H1 (cell line): ENCODE measurements at regions not wholly inside any gene's neighbourhood (a gene's known extent, or its start where the extent isn't known, plus 50 kb on each side); places are given as distances from the start of the nearest gene placed in this dataset.
A peak's percentile ranks its signal among the peaks of the same experiment; 100 is the strongest.

Experiments
- CTCF ChIA-PET: fragments of 300-600 bp; sonication (Branson Sonifier 250); formaldehyde crosslinking; loops from one replicate; lab custom pipeline; 2021; ENCODE audit not compliant: partially characterized antibody; lab: Charles Lee
- POLR2A ChIA-PET: fragments of 300-600 bp; sonication (Branson Sonifier 250); formaldehyde crosslinking; loops from one replicate; lab custom pipeline; 2021; ENCODE audit warnings: inconsistent platforms; ENCODE audit not compliant: partially characterized antibody; lab: Charles Lee
- DNase-seq, 2 experiments: peaks; one replicate each; pipeline versions ENCODE4 v3.0.0 to v3.0.0-alpha.2; 2010 to 2022; ENCODE audit warnings: low spot score in 2 of 2, low read depth in 1 of 2, mixed read lengths in 1 of 2
- FAIRE-seq: peaks from 2 replicates; lab custom pipeline; 2011; peaks lifted over from hg19 to GRCh38; lab: Jason Lieb, UNC
- H2AFZ ChIP-seq: 2 replicates; pipeline ENCODE4 v1.8.1; 2012; ENCODE audit warnings: low read length, inconsistent platforms
- H2AK5ac ChIP-seq: 2 replicates; pipeline ENCODE4 v1.6.1; 2013; ENCODE audit warnings: low read depth, low read length
- H2BK120ac ChIP-seq: replicated peaks from 2 replicates; pipeline ENCODE3; 2013; ENCODE audit warnings: low read depth, low read length, inconsistent platforms
- H2BK12ac ChIP-seq: 2 replicates; pipeline ENCODE4 v1.6.1; 2013; ENCODE audit warnings: low read depth, low read length
- H2BK15ac ChIP-seq: 2 replicates; pipeline ENCODE4 v1.6.1; 2013; ENCODE audit warnings: low read length
- H2BK20ac ChIP-seq: 2 replicates; pipeline ENCODE4 v1.6.1; 2013; ENCODE audit warnings: low read length
- H2BK5ac ChIP-seq: 2 replicates; pipeline ENCODE4 v1.6.1; 2013; ENCODE audit warnings: low read depth, low read length
- H3K14ac ChIP-seq: 2 replicates; pipeline ENCODE4 v1.6.1; 2013; ENCODE audit warnings: inconsistent platforms; ENCODE audit not compliant: insufficient read length
- H3K18ac ChIP-seq: 2 replicates; pipeline ENCODE4 v1.6.1; 2013; ENCODE audit warnings: low read length; ENCODE audit errors: extremely low read depth
- H3K23ac ChIP-seq: 2 replicates; pipeline ENCODE4 v1.6.1; 2013; ENCODE audit warnings: inconsistent platforms; ENCODE audit not compliant: insufficient read length
- H3K23me2 ChIP-seq: 2 replicates; pipeline ENCODE4 v1.6.1; 2013; ENCODE audit warnings: low read depth, low read length
- H3K27ac ChIP-seq: 2 replicates; pipeline ENCODE4 v1.6.1; 2011; ENCODE audit warnings: low read depth, low read length, inconsistent platforms
- H3K27me3 ChIP-seq, 4 experiments: replicated peaks in 1 of 4; 1 replicate in 1 of 4; 2 replicates in 3 of 4; pipeline versions ENCODE4 v1.6.1 to v1.8.1; 2011 to 2013; ENCODE audit warnings: low read length in 3 of 4, mild to moderate bottlenecking in 3 of 4, inconsistent platforms in 2 of 4, mixed read lengths in 2 of 4, moderate library complexity in 1 of 4; ENCODE audit not compliant: control insufficient read depth in 3 of 4, insufficient read depth in 3 of 4; ENCODE audit errors: extremely low read depth in 1 of 4
- H3K36me3 ChIP-seq, 4 experiments: 2 replicates each; pipeline versions ENCODE4 v1.6.1 to v1.8.1; 2011 to 2013; ENCODE audit warnings: mild to moderate bottlenecking in 4 of 4, low read length in 3 of 4, moderate library complexity in 2 of 4, control low read depth in 1 of 4, inconsistent platforms in 1 of 4; ENCODE audit not compliant: insufficient read depth in 4 of 4, control insufficient read depth in 2 of 4
- H3K4ac ChIP-seq: replicated peaks from 2 replicates; pipeline ENCODE3; 2013; ENCODE audit warnings: low read length, low read depth, mixed read lengths, inconsistent platforms; ENCODE audit not compliant: insufficient read length
- H3K4me1 ChIP-seq, 4 experiments: replicated peaks in 1 of 4; 1 replicate in 1 of 4; 2 replicates in 3 of 4; pipeline versions ENCODE4 v1.6.1 to v1.8.1; 2011 to 2013; ENCODE audit warnings: low read length in 3 of 4, inconsistent platforms in 2 of 4, mixed read lengths in 1 of 4; ENCODE audit not compliant: insufficient read depth in 4 of 4, control insufficient read depth in 3 of 4
- H3K4me2 ChIP-seq, 2 experiments: 2 replicates each; pipeline versions ENCODE4 v1.6.1 to v1.8.1; 2011 to 2013; ENCODE audit warnings: low read depth in 2 of 2, low read length in 2 of 2, control low read depth in 1 of 2, inconsistent platforms in 1 of 2, mild to moderate bottlenecking in 1 of 2; ENCODE audit not compliant: insufficient read depth in 1 of 2
- H3K4me3 ChIP-seq, 4 experiments: fragments of 200-600, 300-600 bp in 1 of 4; sonication (generic), shearing (Covaris generic), sonication (Bioruptor Twin) in 1 of 4; 2 replicates each; pipeline versions ENCODE4 v1.5.1 to v1.8.1; 2011 to 2016; ENCODE audit warnings: low read length in 4 of 4, low read depth in 3 of 4, control low read depth in 2 of 4, inconsistent platforms in 2 of 4, mild to moderate bottlenecking in 2 of 4, mixed read lengths in 1 of 4, moderate library complexity in 1 of 4; ENCODE audit not compliant: insufficient read depth in 2 of 4; ENCODE audit errors: extremely low read depth in 1 of 4
- H3K56ac ChIP-seq: replicated peaks from 2 replicates; pipeline ENCODE3; 2013; ENCODE audit warnings: low read depth, mild to moderate bottlenecking, mixed read lengths, low read length, inconsistent platforms; ENCODE audit not compliant: insufficient read length
- H3K79me1 ChIP-seq: 2 replicates; pipeline ENCODE4 v1.6.1; 2013; ENCODE audit warnings: low read depth, low read length, control low read depth
- H3K79me2 ChIP-seq, 2 experiments: 2 replicates each; pipeline versions ENCODE4 v1.6.1 to v1.8.1; 2012 to 2013; ENCODE audit warnings: low read length in 2 of 2, mild to moderate bottlenecking in 2 of 2, inconsistent platforms in 1 of 2; ENCODE audit not compliant: insufficient read depth in 2 of 2, control insufficient read depth in 1 of 2
- H3K9ac ChIP-seq, 4 experiments: replicated peaks in 1 of 4; 1 replicate in 1 of 4; 2 replicates in 3 of 4; pipeline versions ENCODE4 v1.6.1 to v1.8.1; 2011 to 2013; ENCODE audit warnings: low read depth in 3 of 4, low read length in 3 of 4, control low read depth in 2 of 4, mild to moderate bottlenecking in 2 of 4, moderate library complexity in 2 of 4, inconsistent platforms in 1 of 4; ENCODE audit errors: extremely low read depth in 1 of 4
- H3K9me3 ChIP-seq, 2 experiments: 2 replicates each; pipeline versions ENCODE4 v1.6.1 to v1.8.1; 2012 to 2013; ENCODE audit warnings: mild to moderate bottlenecking in 2 of 2, moderate library complexity in 2 of 2, control low read depth in 1 of 2, inconsistent platforms in 1 of 2, low read depth in 1 of 2, low read length in 1 of 2, mixed read lengths in 1 of 2; ENCODE audit not compliant: insufficient read depth in 2 of 2
- H4K20me1 ChIP-seq, 2 experiments: replicated peaks in 1 of 2; 2 replicates each; pipeline versions ENCODE3 to v1.8.1; 2011 to 2013; ENCODE audit warnings: inconsistent platforms in 2 of 2, low read length in 2 of 2, mild to moderate bottlenecking in 1 of 2; ENCODE audit not compliant: insufficient read depth in 2 of 2, control insufficient read depth in 1 of 2
- H4K5ac ChIP-seq: 2 replicates; pipeline ENCODE4 v1.6.1; 2013; ENCODE audit warnings: low read length, low read depth, mixed read lengths, inconsistent platforms; ENCODE audit not compliant: insufficient read length
- H4K8ac ChIP-seq: 2 replicates; pipeline ENCODE4 v1.8.0; 2013; ENCODE audit warnings: mild to moderate bottlenecking, moderate library complexity, low read length, inconsistent platforms; ENCODE audit not compliant: insufficient read depth; ENCODE audit errors: extremely low read depth
- H4K91ac ChIP-seq: replicated peaks from 2 replicates; pipeline ENCODE3; 2013; ENCODE audit warnings: low read length, mixed read lengths, inconsistent platforms; ENCODE audit not compliant: insufficient read length
- ASH2L ChIP-seq: fragments of 200-600, 300-600 bp; sonication (generic); IDR thresholded peaks from one replicate; pipeline ENCODE4 v1.7.1; 2017; ENCODE audit warnings: low read length
- BACH1 ChIP-seq: IDR thresholded peaks from 2 replicates; pipeline ENCODE4 v1.6.1; 2012; ENCODE audit warnings: low read length, improper control_type of control experiment
- E2F6 ChIP-seq: IDR thresholded peaks from 2 replicates; pipeline ENCODE4 v1.6.1; 2012; ENCODE audit warnings: inconsistent platforms
- FOSL1 ChIP-seq: IDR thresholded peaks from 2 replicates; pipeline ENCODE4 v1.6.1; 2011; ENCODE audit warnings: mild to moderate bottlenecking, low read depth, low read length, moderate library complexity; ENCODE audit not compliant: insufficient read depth
- MAFK ChIP-seq: IDR thresholded peaks from 2 replicates; pipeline ENCODE4 v1.6.1; 2012; ENCODE audit warnings: low read depth, mild to moderate bottlenecking, improper control_type of control experiment, low read length
- NANOG ChIP-seq: IDR thresholded peaks from 2 replicates; pipeline ENCODE4 v1.6.1; 2011; ENCODE audit warnings: low read length, low read depth, mild to moderate bottlenecking, inconsistent platforms; ENCODE audit not compliant: insufficient read depth, poor library complexity, severe bottlenecking
- SRF ChIP-seq: IDR thresholded peaks from 2 replicates; pipeline ENCODE4 v1.6.1; 2011; ENCODE audit warnings: mild to moderate bottlenecking, low read depth, low read length, moderate library complexity
- TEAD4 ChIP-seq: IDR thresholded peaks from 2 replicates; pipeline ENCODE4 v1.6.1; 2012; ENCODE audit warnings: low read depth, low read length, inconsistent platforms, mixed read lengths
- USF2 ChIP-seq: IDR thresholded peaks from 2 replicates; pipeline ENCODE4 v1.6.1; 2011; ENCODE audit warnings: low read length, improper control_type of control experiment
- ZNF274 ChIP-seq: IDR thresholded peaks from 2 replicates; pipeline ENCODE4 v1.7.0; 2012; ENCODE audit warnings: low read length, borderline replicate concordance; ENCODE audit errors: extremely low read depth
- WGBS, 2 experiments: shearing (Covaris generic) in 1 of 2; methylation state at CpG; one replicate each; pipeline versions ENCODE4 v1.1.6 to v1.1.7; 2013 to 2015; ENCODE audit warnings: low lambda C conversion rate in 2 of 2, mixed read lengths in 2 of 2, inconsistent platforms in 1 of 2, low coverage in 1 of 2, missing lambda C conversion rate in 1 of 2; ENCODE audit not compliant: insufficient replicate concordance in 2 of 2, insufficient coverage in 1 of 2, insufficient read length in 1 of 2; ENCODE audit errors: extremely low coverage in 1 of 2, missing lambda C conversion rate in 1 of 2; 5-methylcytosine and 5-hydroxymethylcytosine counted together

- H3K23me2 ChIP-seq, result no peaks in the 10 kb centered on the region; the same call in 1 of the 2 replicates
- H2BK5ac ChIP-seq, result no peak overlapping the region; the same call in 1 of the 2 replicates
- no peak overlapping the region for H3K23ac ChIP-seq
- FAIRE-seq (no peak), DNase-seq (no peak)
- CTCF ChIA-PET, result interaction anchor here (0.6 to 13.0 kb wide), 13 partner anchors 12 to 413 kb away, joined by 3 to 318 read pairs (median 5); no protein-coding TSS in a partner anchor
- no peaks in the 10 kb centered on the region for H4K20me1 ChIP-seq
- H2BK12ac ChIP-seq, result 0 out of 2 replicates have a peak overlapping the region, but pooled peaks have one; percentile 60
- H2BK15ac ChIP-seq, result no peak overlapping the region
- POLR2A ChIA-PET, result interaction anchor here (0.6 kb wide), 1 partner anchor 9 kb away, joined by 3 read pairs; no protein-coding TSS in a partner anchor
- H3K79me2 ChIP-seq, result no peaks in the 10 kb centered on the region
- no peak overlapping the region for H2BK120ac ChIP-seq
- peak overlapping the region; percentile 73 for H4K91ac ChIP-seq
- H3K9ac ChIP-seq, result no peak overlapping the region
- H3K14ac ChIP-seq, result peak overlapping the region; percentile 89
- H3K4me1 ChIP-seq, result no peaks in the 10 kb centered on the region
- peak overlapping the region; percentile 2; the same call in 1 of the 2 replicates for H2BK20ac ChIP-seq
- no peak overlapping the region; the same call in 1 of the 2 replicates for H3K18ac ChIP-seq
- WGBS, 2 experiments, result 87% methylated on average over 17 of the region's 18 CpGs; no CpG with 5 or more reads in 1 of the 2 experiments
- H3K4me2 ChIP-seq, result no peak overlapping the region
- H2AFZ ChIP-seq, result no peak overlapping the region
- H3K9me3 ChIP-seq, result no peaks in the 10 kb centered on the region
- H3K4me3 ChIP-seq, result no peak overlapping the region
- H3K27me3 ChIP-seq, result peaks cover 0 to 2% (median 0%) of the 10 kb centered on the region in 4 experiments; a peak in 1 of 7 replicates
- no peak overlapping the region for H2AK5ac ChIP-seq
- H3K4ac ChIP-seq, result no peak overlapping the region
- H3K79me1 ChIP-seq, result no peaks in the 10 kb centered on the region
- no peak overlapping the region for H4K8ac ChIP-seq
- H3K36me3 ChIP-seq, result no peaks in the 10 kb centered on the region
- H4K5ac ChIP-seq, result no peak overlapping the region
- no peak overlapping the region for H3K27ac ChIP-seq
- no peak overlapping the region for H3K56ac ChIP-seq
- TF ChIP-seq TEAD4 (no peak), ZNF274 (no peak), E2F6 (no peak), MAFK (peak; percentile 47), NANOG (no peak), BACH1 (peak; percentile 67; the same call in 1 of the 2 replicates), ASH2L (no peak), FOSL1 (no peak), USF2 (no peak), SRF (no peak)
Observed at GRCh38 chr4:139606579-139607501, 50.8 kb upstream of the SETD7 start.
